Naive B cell (primary cell): ENCODE measurements at regions not wholly inside any gene's neighbourhood (a gene's known extent, or its start where the extent isn't known, plus 50 kb on each side); places are given as distances from the start of the nearest gene placed in this dataset.
A peak's percentile ranks its signal among the peaks of the same experiment; 100 is the strongest.
"Not testable (repeated sequence)": the region's sequence is repeated elsewhere in the genome, so short reads cannot be mapped to it uniquely, and the experiment has no call there.

Source experiments
- ATAC-seq, 2 donors: fragments of 150-1000 bp; cut with Tn5 transposase; 2 replicates each; pipeline ENCODE4 v1.10.0; 2021; ENCODE audit warnings: low read depth in 2 of 2, mild to moderate bottlenecking in 2 of 2, moderate library complexity in 2 of 2
- DNase-seq: peaks from one replicate; pipeline ENCODE4 v3.0.0; 2022
- H3K27ac Mint-ChIP-seq, 6 donors: one replicate each; pipeline ENCODE4 v1.8.0; 2020 to 2022; ENCODE audit warnings: mild to moderate bottlenecking in 6 of 6, mixed read lengths in 6 of 6, moderate library complexity in 5 of 6, inconsistent platforms in 2 of 6
- H3K27me3 Mint-ChIP-seq, 3 donors: one replicate each; pipeline ENCODE4 v1.8.0; 2021 to 2022; ENCODE audit warnings: mixed read lengths in 3 of 3, mild to moderate bottlenecking in 1 of 3
- H3K36me3 Mint-ChIP-seq, 2 donors: one replicate each; pipeline ENCODE4 v1.8.0; 2020 to 2022; ENCODE audit warnings: mixed read lengths in 2 of 2, inconsistent platforms in 1 of 2, mild to moderate bottlenecking in 1 of 2
- H3K4me1 Mint-ChIP-seq, 3 donors: one replicate each; pipeline ENCODE4 v1.8.0; 2020 to 2022; ENCODE audit warnings: mixed read lengths in 3 of 3, inconsistent platforms in 1 of 3, mild to moderate bottlenecking in 1 of 3, moderate library complexity in 1 of 3
- H3K4me3 Mint-ChIP-seq, 8 donors: one replicate each; pipeline ENCODE4 v1.8.0; 2020 to 2022; ENCODE audit warnings: mild to moderate bottlenecking in 8 of 8, mixed read lengths in 8 of 8, moderate library complexity in 8 of 8, inconsistent platforms in 2 of 8
- H3K9me3 Mint-ChIP-seq, 7 donors: one replicate each; pipeline ENCODE4 v1.8.0; 2020 to 2022; ENCODE audit warnings: mixed read lengths in 7 of 7, mild to moderate bottlenecking in 5 of 7, inconsistent platforms in 2 of 7, moderate library complexity in 1 of 7

GRCh38 chr5:8525819-8526218 lies 656.9 kb downstream of the MTRR start:
- H3K27ac Mint-ChIP-seq: no peak overlapping the region

GRCh38 chr5:8528106-8528505 lies 659.2 kb downstream of the MTRR start:
- DNase-seq (no peak), ATAC-seq (no peak)
- H3K27me3 Mint-ChIP-seq: no peaks in the 10 kb centered on the region
- H3K36me3 Mint-ChIP-seq: no peaks in the 10 kb centered on the region
- no peaks in the 10 kb centered on the region for H3K4me1 Mint-ChIP-seq
- H3K9me3 Mint-ChIP-seq: no peaks in the 10 kb centered on the region
- no peak overlapping the region for H3K27ac Mint-ChIP-seq
- H3K4me3 Mint-ChIP-seq: no peak overlapping the region

More at GRCh38 chr5:8525819-8526218, 656.9 kb downstream of the MTRR start:
- DNase-seq (no peak), ATAC-seq (no peak)
- Mint-ChIP-seq H3K36me3 (no peaks in the 10 kb centered on the region), H3K4me1 (no peaks in the 10 kb centered on the region), H3K4me3 (no peak overlapping the region), H3K27me3 (no peaks in the 10 kb centered on the region), H3K9me3 (no peaks in the 10 kb centered on the region)

- no peaks in the 10 kb centered on the region for H3K36me3 Mint-ChIP-seq
- DNase-seq: no peak
- H3K27ac Mint-ChIP-seq: no peak overlapping the region
- H3K4me3 Mint-ChIP-seq: no peak overlapping the region
- peaks cover 0 to 1% (median 0%) of the 10 kb centered on the region in 7 donors for H3K9me3 Mint-ChIP-seq
- H3K4me1 Mint-ChIP-seq: no peaks in the 10 kb centered on the region
- no peak for ATAC-seq
- no peaks in the 10 kb centered on the region for H3K27me3 Mint-ChIP-seq
Measured at GRCh38 chr5:8538821-8539220, 669.9 kb downstream of the MTRR start.

- DNase-seq (no peak), ATAC-seq (no peak)
- Mint-ChIP-seq H3K9me3 (no peaks in the 10 kb centered on the region), H3K27me3 (no peaks in the 10 kb centered on the region), H3K27ac (no peak overlapping the region), H3K36me3 (no peaks in the 10 kb centered on the region), H3K4me1 (no peaks in the 10 kb centered on the region), H3K4me3 (no peak overlapping the region)
Measured at GRCh38 chr5:8540317-8540716, 671.4 kb downstream of the MTRR start.

GRCh38 chr5:8550921-8551320 lies 682.0 kb downstream of the MTRR start:
- ATAC-seq: no peak
- H3K4me3 Mint-ChIP-seq: no peak overlapping the region
- H3K27me3 Mint-ChIP-seq: no peaks in the 10 kb centered on the region
- H3K36me3 Mint-ChIP-seq: no peaks in the 10 kb centered on the region
- H3K4me1 Mint-ChIP-seq: no peaks in the 10 kb centered on the region
- peaks cover 5 to 32% (median 16%) of the 10 kb centered on the region in 7 donors for H3K9me3 Mint-ChIP-seq
- no peak overlapping the region for H3K27ac Mint-ChIP-seq
- DNase-seq: no peak

- H3K36me3 Mint-ChIP-seq: no peaks in the 10 kb centered on the region
- DNase-seq: no peak
- H3K9me3 Mint-ChIP-seq: peaks cover 5 to 36% (median 16%) of the 10 kb centered on the region in 7 donors
- no peak overlapping the region for H3K27ac Mint-ChIP-seq
- H3K4me1 Mint-ChIP-seq: no peaks in the 10 kb centered on the region
- no peak overlapping the region for H3K4me3 Mint-ChIP-seq
- H3K27me3 Mint-ChIP-seq: no peaks in the 10 kb centered on the region
- no peak for ATAC-seq
Measured at GRCh38 chr5:8553364-8553763, 684.4 kb downstream of the MTRR start.

- DNase-seq (no peak), ATAC-seq (no peak)
- Mint-ChIP-seq H3K4me3 (no peak overlapping the region), H3K27me3 (no peaks in the 10 kb centered on the region), H3K9me3 (peaks cover 10 to 31% (median 20%) of the 10 kb centered on the region in 7 donors), H3K4me1 (no peaks in the 10 kb centered on the region), H3K27ac (no peak overlapping the region), H3K36me3 (no peaks in the 10 kb centered on the region)
Measured at GRCh38 chr5:8557728-8558127, 688.8 kb downstream of the MTRR start.

- H3K4me3 Mint-ChIP-seq: no peak overlapping the region
- DNase-seq (no peak), ATAC-seq (no peak)
- H3K27me3 Mint-ChIP-seq: no peaks in the 10 kb centered on the region
- H3K36me3 Mint-ChIP-seq: no peaks in the 10 kb centered on the region
- peaks cover 0 to 7% (median 2%) of the 10 kb centered on the region in 7 donors for H3K9me3 Mint-ChIP-seq
- H3K4me1 Mint-ChIP-seq: peaks cover 0 to 7% (median 0%) of the 10 kb centered on the region in 3 donors
- no peak overlapping the region for H3K27ac Mint-ChIP-seq
Measured at GRCh38 chr5:8560776-8561175, 691.8 kb downstream of the MTRR start.

- Mint-ChIP-seq H3K27me3 (no peaks in the 10 kb centered on the region), H3K36me3 (no peaks in the 10 kb centered on the region), H3K27ac (no peak overlapping the region), H3K4me3 (no peak overlapping the region), H3K9me3 (peaks cover 0 to 6% (median 2%) of the 10 kb centered on the region in 7 donors), H3K4me1 (peaks cover 0 to 7% (median 0%) of the 10 kb centered on the region in 3 donors)
- no peak for DNase-seq
- ATAC-seq: no peak
Measured at GRCh38 chr5:8561224-8561840, 692.4 kb downstream of the MTRR start.

GRCh38 chr5:8561854-8562253 lies 692.9 kb downstream of the MTRR start:
- no peak for ATAC-seq
- Mint-ChIP-seq H3K36me3 (no peaks in the 10 kb centered on the region), H3K27me3 (no peaks in the 10 kb centered on the region)

GRCh38 chr5:8563540-8563939 lies 694.6 kb downstream of the MTRR start:
- not testable (repeated sequence) for H3K4me1 Mint-ChIP-seq, H3K36me3 Mint-ChIP-seq, H3K9me3 Mint-ChIP-seq, H3K4me3 Mint-ChIP-seq, H3K27me3 Mint-ChIP-seq, DNase-seq, H3K27ac Mint-ChIP-seq
- ATAC-seq: peak; percentile 28 to 41

More at GRCh38 chr5:8561854-8562253, 692.9 kb downstream of the MTRR start:
- H3K4me3 Mint-ChIP-seq: no peak overlapping the region
- peaks cover 0 to 7% (median 0%) of the 10 kb centered on the region in 3 donors for H3K4me1 Mint-ChIP-seq
- H3K27ac Mint-ChIP-seq: no peak overlapping the region
- no peak for DNase-seq
- peaks cover 0 to 6% (median 2%) of the 10 kb centered on the region in 7 donors for H3K9me3 Mint-ChIP-seq

- Mint-ChIP-seq H3K4me1 (no peaks in the 10 kb centered on the region), H3K27ac (no peak overlapping the region), H3K4me3 (no peak overlapping the region), H3K36me3 (no peaks in the 10 kb centered on the region), H3K27me3 (no peaks in the 10 kb centered on the region), H3K9me3 (peaks cover 0 to under 1% (median 0%) of the 10 kb centered on the region in 7 donors)
- ATAC-seq (no peak), DNase-seq (no peak)
Measured at GRCh38 chr5:8568858-8569257, 699.9 kb downstream of the MTRR start.

- Mint-ChIP-seq H3K27me3 (no peaks in the 10 kb centered on the region), H3K36me3 (no peaks in the 10 kb centered on the region), H3K4me3 (no peak overlapping the region), H3K9me3 (peaks cover 0 to 3% (median 0%) of the 10 kb centered on the region in 7 donors), H3K4me1 (no peaks in the 10 kb centered on the region), H3K27ac (peak overlapping the region in 1 of 6 donors; percentile 24)
- DNase-seq: no peak
- no peak for ATAC-seq
Measured at GRCh38 chr5:8570528-8570927, 701.6 kb downstream of the MTRR start.

GRCh38 chr5:8576178-8576577 lies 707.2 kb downstream of the MTRR start:
- peak overlapping the region in 1 of 6 donors; percentile 8 for H3K27ac Mint-ChIP-seq
- no peak for ATAC-seq

More at GRCh38 chr5:8576178-8576577, 707.2 kb downstream of the MTRR start:
- H3K4me3 Mint-ChIP-seq: no peak overlapping the region
- H3K4me1 Mint-ChIP-seq: peaks cover 4 to 10% (median 10%) of the 10 kb centered on the region in 3 donors
- no peaks in the 10 kb centered on the region for H3K36me3 Mint-ChIP-seq
- peaks cover 0 to 18% (median 5%) of the 10 kb centered on the region in 7 donors for H3K9me3 Mint-ChIP-seq
- DNase-seq: no peak
- H3K27me3 Mint-ChIP-seq: no peaks in the 10 kb centered on the region
